ENCODE measurements at regions not wholly inside any gene's neighbourhood (a gene's known extent, or its start where the extent isn't known, plus 50 kb on each side); places are given as distances from the start of the nearest gene placed in this dataset.

DNA sequence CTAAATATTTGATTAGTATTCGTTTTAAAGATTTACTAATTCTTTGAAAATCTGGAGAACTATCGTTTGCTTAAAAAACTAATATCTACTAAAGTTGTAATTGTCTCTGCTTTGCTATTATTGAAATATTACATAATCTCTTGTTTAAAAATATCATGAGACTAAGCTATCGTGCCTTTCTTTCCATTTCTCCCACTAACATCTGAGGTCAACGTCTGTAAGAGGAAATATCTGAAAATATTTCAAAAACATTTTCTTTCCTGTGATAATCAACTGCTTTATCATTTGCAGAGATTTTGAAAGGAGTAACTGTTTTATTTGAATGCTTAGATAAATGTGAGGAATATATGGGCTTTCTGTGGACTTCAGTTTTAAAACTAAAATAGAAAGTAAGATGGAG is 694.1 kb downstream of the USP25 start:
- BruUV-seq (replicated peaks) = no TSS peak
- TF ChIP-seq, protein P1, sequence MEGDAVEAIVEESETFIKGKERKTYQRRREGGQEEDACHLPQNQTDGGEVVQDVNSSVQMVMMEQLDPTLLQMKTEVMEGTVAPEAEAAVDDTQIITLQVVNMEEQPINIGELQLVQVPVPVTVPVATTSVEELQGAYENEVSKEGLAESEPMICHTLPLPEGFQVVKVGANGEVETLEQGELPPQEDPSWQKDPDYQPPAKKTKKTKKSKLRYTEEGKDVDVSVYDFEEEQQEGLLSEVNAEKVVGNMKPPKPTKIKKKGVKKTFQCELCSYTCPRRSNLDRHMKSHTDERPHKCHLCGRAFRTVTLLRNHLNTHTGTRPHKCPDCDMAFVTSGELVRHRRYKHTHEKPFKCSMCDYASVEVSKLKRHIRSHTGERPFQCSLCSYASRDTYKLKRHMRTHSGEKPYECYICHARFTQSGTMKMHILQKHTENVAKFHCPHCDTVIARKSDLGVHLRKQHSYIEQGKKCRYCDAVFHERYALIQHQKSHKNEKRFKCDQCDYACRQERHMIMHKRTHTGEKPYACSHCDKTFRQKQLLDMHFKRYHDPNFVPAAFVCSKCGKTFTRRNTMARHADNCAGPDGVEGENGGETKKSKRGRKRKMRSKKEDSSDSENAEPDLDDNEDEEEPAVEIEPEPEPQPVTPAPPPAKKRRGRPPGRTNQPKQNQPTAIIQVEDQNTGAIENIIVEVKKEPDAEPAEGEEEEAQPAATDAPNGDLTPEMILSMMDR (IDR thresholded peaks at IDR 0.05; ENCODE audit: insufficient read depth in 1 of 2, low read depth in 1 of 2, low read length in 1 of 2, severe bottlenecking in 1 of 2, unreplicated experiment in 1 of 2) = no peak
- DNase-seq = no peak
- intact Hi-C loops (cut with micrococcal nuclease; ENCODE audit: unreplicated experiment) = no loop called here
- no peak overlapping the region for H3K4me3 Mint-ChIP-seq (ENCODE audit: unreplicated experiment)
- POLR2A ChIA-PET = no interaction called here
- H3K36me3 Mint-ChIP-seq (ENCODE audit: insufficient read depth, unreplicated experiment) = no peaks in the 10 kb centered on the region
- H3K27me3 ChIP-seq (replicated peaks; ENCODE audit: control insufficient read depth, insufficient read depth, low read length) = no peaks in the 10 kb centered on the region
- CTCF ChIA-PET = no interaction called here
- H3K36me3 ChIP-seq (ENCODE audit: control insufficient read depth, insufficient read depth, low read length) = no peaks in the 10 kb centered on the region
- no peaks in the 10 kb centered on the region for H3K9me3 Mint-ChIP-seq (ENCODE audit: unreplicated experiment)
- no peak overlapping the region for H3K27ac Mint-ChIP-seq (ENCODE audit: unreplicated experiment)
- no peaks in the 10 kb centered on the region for H3K4me1 ChIP-seq
- H3K4me3 ChIP-seq (ENCODE audit: low read depth, low read length) = no peak overlapping the region
- no peaks in the 10 kb centered on the region for H3K27me3 Mint-ChIP-seq (ENCODE audit: insufficient read depth, unreplicated experiment)
- no peaks in the 10 kb centered on the region for H3K9me3 ChIP-seq
- H3K4me1 Mint-ChIP-seq (ENCODE audit: low read depth, unreplicated experiment) = no peaks in the 10 kb centered on the region

DNA sequence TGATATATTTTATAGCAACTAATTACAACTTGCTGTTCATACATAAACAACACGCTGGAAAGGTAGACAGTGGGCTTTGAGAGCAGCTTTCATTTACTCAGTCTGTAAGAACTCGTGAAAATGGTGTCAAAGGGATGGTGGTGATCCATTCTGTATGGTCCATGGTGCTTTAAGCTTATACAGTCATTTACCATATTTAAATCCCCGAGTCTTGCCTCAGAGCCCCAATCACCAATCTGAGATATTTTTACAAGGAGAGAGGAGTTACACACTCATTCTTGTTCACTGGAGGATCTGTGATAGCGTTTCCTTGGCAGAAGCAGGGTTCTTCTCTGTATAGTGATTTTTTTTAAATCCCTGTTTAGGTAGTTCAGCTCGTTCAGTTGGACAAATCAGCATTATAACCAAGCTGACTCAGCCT is 694.6 kb downstream of the USP25 start:
- no peaks in the 10 kb centered on the region for H3K36me3 ChIP-seq (ENCODE audit: control insufficient read depth, insufficient read depth, low read length)
- BruUV-seq (replicated peaks) = no TSS peak
- no peaks in the 10 kb centered on the region for H3K27me3 ChIP-seq (replicated peaks; ENCODE audit: control insufficient read depth, insufficient read depth, low read length)
- Mint-ChIP-seq H3K27me3 (ENCODE audit: insufficient read depth, unreplicated experiment) (no peaks in the 10 kb centered on the region), H3K36me3 (ENCODE audit: insufficient read depth, unreplicated experiment) (no peaks in the 10 kb centered on the region), H3K4me3 (ENCODE audit: unreplicated experiment) (no peak overlapping the region), H3K4me1 (ENCODE audit: low read depth, unreplicated experiment) (no peaks in the 10 kb centered on the region), H3K27ac (ENCODE audit: unreplicated experiment) (no peak overlapping the region), H3K9me3 (ENCODE audit: unreplicated experiment) (no peaks in the 10 kb centered on the region)
- intact Hi-C loops (cut with micrococcal nuclease; ENCODE audit: unreplicated experiment) = no loop called here
- no peak overlapping the region for H3K4me3 ChIP-seq (ENCODE audit: low read depth, low read length)
- ChIA-PET CTCF (no interaction called here), POLR2A (no interaction called here)
- DNase-seq = no peak
- TF ChIP-seq, protein P1 (IDR thresholded peaks at IDR 0.05; ENCODE audit: insufficient read depth in 1 of 2, low read depth in 1 of 2, low read length in 1 of 2, severe bottlenecking in 1 of 2, unreplicated experiment in 1 of 2) = no peak
- H3K9me3 ChIP-seq = no peaks in the 10 kb centered on the region
- H3K4me1 ChIP-seq = no peaks in the 10 kb centered on the region

DNA sequence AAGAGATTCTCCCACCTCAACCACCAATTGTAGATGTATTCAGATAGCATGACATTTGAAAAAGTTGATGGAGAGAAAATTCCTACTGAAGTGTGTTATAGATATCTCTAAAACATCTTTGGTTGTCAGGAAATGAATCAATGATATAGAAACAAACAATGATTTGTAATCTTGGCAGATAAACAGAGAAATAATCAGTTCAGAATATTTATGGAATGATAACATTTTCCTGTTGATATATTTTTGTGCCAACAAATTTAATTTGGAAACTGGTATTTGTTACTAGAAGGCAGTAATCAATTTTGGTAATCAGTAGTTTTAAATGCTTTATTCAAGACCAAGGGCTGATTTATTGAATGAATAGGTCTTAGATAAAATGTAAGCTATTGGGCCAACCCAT is 695.6 kb downstream of the USP25 start:
- Histone ChIP-seq H3K36me3 (ENCODE audit: control insufficient read depth, insufficient read depth, low read length) (no peaks in the 10 kb centered on the region), H3K27me3 (replicated peaks; ENCODE audit: control insufficient read depth, insufficient read depth, low read length) (no peaks in the 10 kb centered on the region), H3K4me3 (ENCODE audit: low read depth, low read length) (no peak overlapping the region), H3K9me3 (no peaks in the 10 kb centered on the region), H3K4me1 (no peaks in the 10 kb centered on the region)
- Mint-ChIP-seq H3K36me3 (ENCODE audit: insufficient read depth, unreplicated experiment) (no peaks in the 10 kb centered on the region), H3K4me1 (ENCODE audit: low read depth, unreplicated experiment) (no peaks in the 10 kb centered on the region), H3K27me3 (ENCODE audit: insufficient read depth, unreplicated experiment) (no peaks in the 10 kb centered on the region), H3K9me3 (ENCODE audit: unreplicated experiment) (no peaks in the 10 kb centered on the region), H3K27ac (ENCODE audit: unreplicated experiment) (no peak overlapping the region), H3K4me3 (ENCODE audit: unreplicated experiment) (no peak overlapping the region)
- POLR2A ChIA-PET = no interaction called here
- TF ChIP-seq, protein P1 (IDR thresholded peaks at IDR 0.05; ENCODE audit: insufficient read depth in 1 of 2, low read depth in 1 of 2, low read length in 1 of 2, severe bottlenecking in 1 of 2, unreplicated experiment in 1 of 2) = no peak
- CTCF ChIA-PET = no interaction called here
- no TSS peak for BruUV-seq (replicated peaks)
- DNase-seq = no peak
- intact Hi-C loops (cut with micrococcal nuclease; ENCODE audit: unreplicated experiment) = no loop called here
